ENCODE measurements at regions not wholly inside any gene's neighbourhood (a gene's known extent, or its start where the extent isn't known, plus 50 kb on each side); places are given as distances from the start of the nearest gene placed in this dataset.
A peak's percentile ranks its signal among the peaks of the same experiment; 100 is the strongest.
"Not testable (repeated sequence)": the region's sequence is repeated elsewhere in the genome, so short reads cannot be mapped to it uniquely, and the experiment has no call there.

GRCh38 chr3:154885418-154885817, 194.7 kb upstream of the MME start:
- no peak for TF ChIP-seq Cebpa-rat (IDR thresholded peaks at IDR 0.05)

GRCh38 chr3:154884952-154885351, 195.2 kb upstream of the MME start:
- Histone ChIP-seq H3K4me1 (peaks cover 9% of the 10 kb centered on the region; the same call in 1 of the 2 replicates), H4K20me1 (no peaks in the 10 kb centered on the region), H3K27me3 (no peaks in the 10 kb centered on the region), H3K9me3 (peaks cover 21% of the 10 kb centered on the region), H3K9ac (no peak overlapping the region), H3K36me3 (no peaks in the 10 kb centered on the region), H3K4me3 (no peak overlapping the region), H3K4me2 (no peak overlapping the region), H3K27ac (no peak overlapping the region)
- no peak for TF ChIP-seq Cebpa-rat (IDR thresholded peaks at IDR 0.05)

More at GRCh38 chr3:154885418-154885817, 194.7 kb upstream of the MME start:
- Histone ChIP-seq H3K9ac (no peak overlapping the region), H3K9me3 (peaks cover 21% of the 10 kb centered on the region), H4K20me1 (no peaks in the 10 kb centered on the region), H3K4me3 (no peak overlapping the region), H3K27ac (no peak overlapping the region), H3K4me2 (no peak overlapping the region), H3K4me1 (peaks cover 9% of the 10 kb centered on the region; the same call in 1 of the 2 replicates), H3K27me3 (no peaks in the 10 kb centered on the region), H3K36me3 (no peaks in the 10 kb centered on the region)

DNA sequence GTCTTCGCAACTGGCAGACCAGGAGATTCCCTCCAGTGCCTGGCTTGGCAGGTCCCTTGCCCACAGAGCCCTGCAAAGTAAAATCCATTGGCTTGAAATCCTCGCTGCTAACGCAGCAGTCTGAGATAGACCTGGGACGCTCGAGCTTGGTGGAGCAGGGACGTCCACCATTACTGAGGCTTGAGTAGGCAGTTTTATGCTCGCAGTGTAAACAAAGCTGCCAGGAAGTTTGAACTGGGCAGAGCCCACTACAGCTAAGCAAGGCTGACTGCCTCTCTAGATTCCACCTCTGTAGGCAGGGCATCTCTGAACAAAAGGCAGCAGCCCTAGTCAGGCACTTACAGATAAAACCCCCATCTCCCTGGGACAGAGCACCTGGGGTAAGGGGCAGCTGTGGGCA, 205.0 kb upstream of the MME start:
- H3K27ac ChIP-seq = no peak overlapping the region
- H3K27me3 ChIP-seq = no peaks in the 10 kb centered on the region
- H4K20me1 ChIP-seq = no peaks in the 10 kb centered on the region
- peaks cover 11% of the 10 kb centered on the region; the same call in 1 of the 2 replicates for H3K4me1 ChIP-seq
- no peak for TF ChIP-seq Cebpa-rat (IDR thresholded peaks at IDR 0.05)
- H3K9me3 ChIP-seq = no peaks in the 10 kb centered on the region
- H3K4me2 ChIP-seq = no peak overlapping the region; the same call in 1 of the 2 replicates
- H3K4me3 ChIP-seq = no peak overlapping the region
- H3K9ac ChIP-seq = no peak overlapping the region
- no peaks in the 10 kb centered on the region for H3K36me3 ChIP-seq

DNA sequence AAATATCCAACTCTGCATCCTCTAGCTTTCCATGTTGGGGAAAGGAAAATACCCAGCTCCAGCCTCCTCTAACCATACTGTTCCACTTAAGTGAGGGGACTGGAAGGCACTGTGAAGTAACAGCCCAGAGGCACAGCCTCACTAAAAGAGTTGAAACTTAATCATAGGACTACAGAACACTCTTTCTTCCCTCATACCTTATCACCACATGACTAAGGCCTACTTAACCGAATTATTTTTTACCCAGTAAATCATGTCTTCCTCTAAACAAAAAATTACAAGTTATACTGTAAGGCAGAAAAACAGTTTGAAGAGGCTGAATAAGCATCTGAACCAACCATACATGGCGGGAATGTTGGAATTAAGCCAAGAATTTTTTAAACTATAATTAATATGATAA, 207.4 kb upstream of the MME start:
- TF ChIP-seq Cebpa-rat (IDR thresholded peaks at IDR 0.05) = no peak

GRCh38 chr3:154872074-154872473, 208.0 kb upstream of the MME start:
- H3K4me2 ChIP-seq = no peak overlapping the region
- peaks cover 11% of the 10 kb centered on the region; the same call in 1 of the 2 replicates for H3K4me1 ChIP-seq
- no peaks in the 10 kb centered on the region for H3K36me3 ChIP-seq
- H3K27me3 ChIP-seq = no peaks in the 10 kb centered on the region
- H3K9ac ChIP-seq = no peak overlapping the region
- TF ChIP-seq Cebpa-rat (IDR thresholded peaks at IDR 0.05) = no peak
- no peak overlapping the region for H3K4me3 ChIP-seq
- no peak overlapping the region for H3K27ac ChIP-seq
- peaks cover 4% of the 10 kb centered on the region; the same call in 1 of the 2 replicates for H3K9me3 ChIP-seq
- H4K20me1 ChIP-seq = no peaks in the 10 kb centered on the region

More for the DNA sequence above, 207.4 kb upstream of the MME start:
- no peaks in the 10 kb centered on the region for H4K20me1 ChIP-seq
- H3K9me3 ChIP-seq = peaks cover 4% of the 10 kb centered on the region; the same call in 1 of the 2 replicates
- H3K36me3 ChIP-seq = no peaks in the 10 kb centered on the region
- no peaks in the 10 kb centered on the region for H3K27me3 ChIP-seq
- no peak overlapping the region for H3K9ac ChIP-seq
- H3K27ac ChIP-seq = no peak overlapping the region
- H3K4me3 ChIP-seq = no peak overlapping the region
- H3K4me1 ChIP-seq = peaks cover 11% of the 10 kb centered on the region; the same call in 1 of the 2 replicates
- no peak overlapping the region for H3K4me2 ChIP-seq

DNA sequence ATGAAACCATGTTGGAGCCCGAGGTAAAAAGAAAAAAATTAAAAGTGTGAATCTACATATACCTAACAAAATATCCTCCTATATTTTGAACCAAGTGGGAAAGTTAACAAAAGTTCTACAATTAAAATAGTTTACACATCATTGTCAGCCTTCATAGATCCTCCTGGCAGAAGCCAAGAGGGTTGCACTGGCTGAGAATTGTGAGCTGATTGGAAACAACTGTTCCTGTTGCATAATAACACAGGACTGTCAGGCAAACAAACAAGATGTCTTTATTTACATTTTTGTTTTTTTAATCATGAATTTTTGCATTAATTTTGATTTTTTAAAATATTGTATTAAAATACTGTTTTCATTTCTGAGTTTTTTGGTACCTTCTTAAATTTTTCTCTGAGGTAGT, 215.2 kb upstream of the MME start:
- no peak overlapping the region for H3K4me3 ChIP-seq
- no peak for TF ChIP-seq Cebpa-rat (IDR thresholded peaks at IDR 0.05)
- H4K20me1 ChIP-seq = no peaks in the 10 kb centered on the region
- H3K36me3 ChIP-seq = no peaks in the 10 kb centered on the region
- no peaks in the 10 kb centered on the region for H3K27me3 ChIP-seq
- H3K9me3 ChIP-seq = peaks cover 4% of the 10 kb centered on the region; the same call in 1 of the 2 replicates
- no peak overlapping the region for H3K27ac ChIP-seq
- H3K4me2 ChIP-seq = no peak overlapping the region
- peaks cover 27% of the 10 kb centered on the region for H3K4me1 ChIP-seq
- no peak overlapping the region for H3K9ac ChIP-seq

GRCh38 chr3:154862265-154862664, 217.9 kb upstream of the MME start:
- Histone ChIP-seq H3K4me2 (peak overlapping the region; percentile 54), H3K27ac (no peak overlapping the region)

GRCh38 chr3:154852998-154853397, 227.1 kb upstream of the MME start:
- H3K27me3 ChIP-seq, H3K9ac ChIP-seq, H3K36me3 ChIP-seq, H3K4me1 ChIP-seq, H3K4me2 ChIP-seq, H4K20me1 ChIP-seq, H3K27ac ChIP-seq, H3K4me3 ChIP-seq, H3K9me3 ChIP-seq: not testable (repeated sequence)

More at GRCh38 chr3:154862265-154862664, 217.9 kb upstream of the MME start:
- no peaks in the 10 kb centered on the region for H3K9me3 ChIP-seq
- H3K27me3 ChIP-seq = no peaks in the 10 kb centered on the region
- H3K4me3 ChIP-seq = no peak overlapping the region
- H3K36me3 ChIP-seq = no peaks in the 10 kb centered on the region
- peaks cover 27% of the 10 kb centered on the region for H3K4me1 ChIP-seq
- no peak overlapping the region for H3K9ac ChIP-seq
- H4K20me1 ChIP-seq = no peaks in the 10 kb centered on the region
- TF ChIP-seq Cebpa-rat (IDR thresholded peaks at IDR 0.05) = no peak

DNA sequence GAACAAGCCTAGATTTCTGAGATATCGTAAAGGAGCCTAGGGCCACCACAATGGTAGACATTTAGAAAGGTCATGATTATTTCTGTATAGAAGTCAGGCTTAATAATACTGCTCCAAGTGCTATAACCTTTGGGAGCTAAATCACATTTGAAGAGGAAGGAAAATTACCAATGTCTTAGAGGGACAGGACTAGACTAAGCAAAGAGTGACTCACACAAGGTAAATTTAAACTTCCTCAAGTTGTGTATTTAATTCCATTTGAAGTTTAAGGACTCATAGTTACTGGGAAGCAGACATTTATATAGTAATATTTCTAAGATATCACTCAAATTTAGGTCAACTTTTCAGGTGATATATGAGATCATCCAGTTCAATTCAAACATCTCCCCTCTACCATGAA, 227.6 kb upstream of the MME start:
- no peaks in the 10 kb centered on the region for H3K27me3 ChIP-seq
- H3K27ac ChIP-seq = no peak overlapping the region
- H3K9me3 ChIP-seq = no peaks in the 10 kb centered on the region
- H3K4me3 ChIP-seq = no peak overlapping the region
- no peak for TF ChIP-seq Cebpa-rat (IDR thresholded peaks at IDR 0.05)
- no peaks in the 10 kb centered on the region for H3K36me3 ChIP-seq
- H3K4me2 ChIP-seq = no peak overlapping the region
- H4K20me1 ChIP-seq = no peaks in the 10 kb centered on the region
- no peaks in the 10 kb centered on the region for H3K4me1 ChIP-seq
- H3K9ac ChIP-seq = no peak overlapping the region

GRCh38 chr3:154851644-154852043, 228.5 kb upstream of the MME start:
- H3K4me2 ChIP-seq = no peak overlapping the region
- no peaks in the 10 kb centered on the region for H3K36me3 ChIP-seq
- no peak overlapping the region for H3K27ac ChIP-seq
- no peaks in the 10 kb centered on the region for H3K4me1 ChIP-seq
- H3K4me3 ChIP-seq = no peak overlapping the region
- no peak for TF ChIP-seq Cebpa-rat (IDR thresholded peaks at IDR 0.05)
- H3K9me3 ChIP-seq = no peaks in the 10 kb centered on the region
- no peaks in the 10 kb centered on the region for H4K20me1 ChIP-seq
- no peaks in the 10 kb centered on the region for H3K27me3 ChIP-seq
- no peak overlapping the region for H3K9ac ChIP-seq

GRCh38 chr3:154850921-154851320, 229.2 kb upstream of the MME start:
- no peak overlapping the region for H3K9ac ChIP-seq
- H4K20me1 ChIP-seq = no peaks in the 10 kb centered on the region
- H3K4me3 ChIP-seq = no peak overlapping the region
- TF ChIP-seq Cebpa-rat (IDR thresholded peaks at IDR 0.05) = no peak
- no peaks in the 10 kb centered on the region for H3K4me1 ChIP-seq
- no peak overlapping the region for H3K4me2 ChIP-seq
- no peaks in the 10 kb centered on the region for H3K9me3 ChIP-seq
- no peaks in the 10 kb centered on the region for H3K36me3 ChIP-seq
- no peaks in the 10 kb centered on the region for H3K27me3 ChIP-seq
- no peak overlapping the region for H3K27ac ChIP-seq

All from BLaER1 (cell line).